T-helper 1 cell treated with Interleukin-12 subunit alpha and Interleukin-12 subunit beta and Interleukin-4 antibody, amounts not matched to agents 30 μg/mL and 1 μg/mL, for 36 hours (primary cell): ENCODE measurements at regions not wholly inside any gene's neighbourhood (a gene's known extent, or its start where the extent isn't known, plus 50 kb on each side); places are given as distances from the start of the nearest gene placed in this dataset.

Experiments used
- H3K27ac Mint-ChIP-seq: one replicate; pipeline ENCODE4 v1.8.0; 2021; ENCODE audit warnings: mild to moderate bottlenecking, mixed read lengths
- H3K27me3 Mint-ChIP-seq: one replicate; pipeline ENCODE4 v1.8.0; 2021; ENCODE audit warnings: low read depth, mixed read lengths
- H3K36me3 Mint-ChIP-seq: one replicate; pipeline ENCODE4 v1.8.0; 2021; ENCODE audit warnings: low read depth, mixed read lengths
- H3K4me1 Mint-ChIP-seq: one replicate; pipeline ENCODE4 v1.8.0; 2021; ENCODE audit warnings: low read depth, mixed read lengths
- H3K4me3 Mint-ChIP-seq: one replicate; pipeline ENCODE4 v1.8.0; 2021; ENCODE audit warnings: mild to moderate bottlenecking, moderate library complexity, mixed read lengths
- H3K9me3 Mint-ChIP-seq: one replicate; pipeline ENCODE4 v1.8.0; 2021; ENCODE audit warnings: mixed read lengths

DNA sequence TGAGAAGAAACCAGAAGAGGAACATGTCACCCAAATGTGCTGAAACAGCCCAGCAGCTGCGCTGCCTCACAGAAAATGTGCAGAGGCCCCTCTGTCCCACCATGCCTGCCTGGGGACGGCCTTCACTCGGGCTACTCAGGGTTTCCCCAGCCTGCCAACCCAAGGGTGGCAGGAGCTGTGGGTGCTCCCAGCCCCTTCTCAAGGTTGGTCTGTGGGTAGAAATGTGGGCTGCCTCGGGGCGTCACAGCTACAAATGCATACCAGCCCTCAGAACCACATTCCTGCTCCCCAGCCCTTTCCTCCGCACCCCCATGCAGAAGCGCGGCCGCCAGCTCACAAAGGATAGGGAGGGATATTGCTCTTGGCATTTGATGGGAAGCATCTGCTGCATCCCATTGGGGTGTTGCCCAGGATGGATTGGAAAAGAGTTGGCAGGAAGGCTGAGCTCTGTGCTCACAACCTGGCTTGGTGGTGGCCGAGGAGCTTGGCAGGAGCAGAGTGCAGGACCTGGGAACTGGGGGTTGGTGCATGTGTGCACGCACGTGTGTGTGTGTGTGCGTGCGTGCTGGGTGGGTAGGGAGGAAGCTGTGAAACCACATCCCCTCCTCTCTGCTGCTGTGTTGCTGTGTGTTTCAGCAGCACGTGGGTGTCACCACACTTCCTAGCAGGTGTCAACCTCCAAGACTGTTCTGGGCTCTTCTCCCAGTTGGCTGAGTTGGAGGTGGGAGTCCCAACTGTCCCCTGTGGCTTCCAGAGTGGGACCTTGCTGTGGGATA lies 304.4 kb downstream of the SEC14L1 start:
- H3K4me3 Mint-ChIP-seq, result peak overlapping the region; percentile 63
- H3K4me1 Mint-ChIP-seq, result peaks cover 83% of the 10 kb centered on the region
- H3K9me3 Mint-ChIP-seq, result no peaks in the 10 kb centered on the region
- peaks cover 23% of the 10 kb centered on the region for H3K36me3 Mint-ChIP-seq
- H3K27ac Mint-ChIP-seq, result peak overlapping the region; percentile 100
- H3K27me3 Mint-ChIP-seq, result no peaks in the 10 kb centered on the region

DNA sequence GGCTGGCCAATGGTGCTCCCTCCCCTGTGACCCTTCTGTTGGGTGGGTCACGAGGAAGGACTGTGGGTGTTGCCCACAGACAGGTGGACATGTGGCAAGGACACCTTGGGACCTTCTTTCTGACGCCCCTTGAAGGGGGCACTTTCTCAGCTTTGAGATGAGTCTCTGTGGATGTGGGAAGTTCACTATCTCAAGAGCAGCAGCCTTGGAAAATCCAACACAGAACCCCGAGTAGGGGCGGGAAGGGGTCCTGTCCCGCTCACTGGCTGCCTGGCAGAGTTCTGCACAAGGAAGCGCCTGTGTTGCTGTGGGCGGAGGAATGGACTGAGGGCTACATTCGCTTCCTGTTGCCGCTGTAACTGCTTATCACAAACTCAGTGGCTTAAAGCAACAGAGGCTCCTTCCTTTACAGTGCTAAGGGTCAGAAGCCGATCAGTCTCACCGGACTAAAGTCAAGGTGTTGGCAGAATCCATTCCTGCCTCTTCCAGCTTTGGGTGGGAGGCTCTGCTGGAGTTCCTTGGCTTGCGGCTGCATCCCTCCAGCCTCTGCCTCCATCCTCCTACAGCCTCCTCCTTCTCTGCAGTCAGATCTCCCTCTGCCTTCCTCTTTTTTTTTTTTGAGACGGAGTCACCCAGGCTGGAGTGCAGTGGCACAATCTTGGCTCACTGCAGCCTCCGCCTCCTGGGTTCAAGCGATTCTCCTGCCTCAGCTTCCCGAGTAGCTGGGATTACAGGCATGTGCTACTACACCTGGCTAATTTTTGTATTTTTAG lies 305.2 kb downstream of the SEC14L1 start:
- no peaks in the 10 kb centered on the region for H3K9me3 Mint-ChIP-seq
- peaks cover 82% of the 10 kb centered on the region for H3K4me1 Mint-ChIP-seq
- no peaks in the 10 kb centered on the region for H3K27me3 Mint-ChIP-seq
- peak overlapping the region; percentile 100 for H3K27ac Mint-ChIP-seq
- peaks cover 26% of the 10 kb centered on the region for H3K36me3 Mint-ChIP-seq
- peak overlapping the region; percentile 63 for H3K4me3 Mint-ChIP-seq

DNA sequence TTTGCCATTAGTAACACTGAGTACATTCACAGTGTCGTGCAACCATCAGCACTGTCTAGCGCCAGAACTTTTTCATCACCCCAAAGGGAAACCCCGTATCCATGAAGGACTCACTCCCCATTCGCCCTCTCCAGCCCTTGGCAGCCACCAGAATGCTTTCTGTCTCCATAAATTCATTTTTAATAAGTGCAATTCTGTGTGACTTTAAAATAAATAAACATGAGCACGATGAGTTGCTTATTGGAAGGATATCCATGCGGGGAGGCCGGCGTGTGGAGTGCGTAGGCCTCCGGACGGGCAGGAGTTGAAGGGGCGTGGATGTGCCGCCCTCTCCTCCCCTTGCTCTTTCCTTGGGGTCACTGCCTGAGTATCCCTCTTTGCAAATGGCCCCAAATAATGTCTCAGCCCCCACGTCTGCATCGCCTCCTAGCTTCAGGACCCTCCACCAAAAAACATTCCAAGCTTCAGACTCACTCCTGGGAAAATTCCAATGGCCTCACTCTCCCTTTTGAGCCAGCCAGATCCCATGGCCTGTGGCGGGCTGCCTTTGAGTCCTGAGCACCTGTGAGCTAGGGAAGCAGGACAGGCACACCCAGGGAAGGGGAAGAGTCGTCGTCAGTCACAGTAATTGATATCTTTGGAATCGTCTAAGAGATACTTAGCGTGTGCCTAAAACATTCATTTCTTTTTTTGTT lies 306.3 kb downstream of the SEC14L1 start:
- Mint-ChIP-seq H3K9me3 (no peaks in the 10 kb centered on the region), H3K27me3 (no peaks in the 10 kb centered on the region), H3K36me3 (peaks cover 28% of the 10 kb centered on the region), H3K27ac (peak overlapping the region; percentile 100), H3K4me3 (peak overlapping the region; percentile 63), H3K4me1 (peaks cover 74% of the 10 kb centered on the region)

DNA sequence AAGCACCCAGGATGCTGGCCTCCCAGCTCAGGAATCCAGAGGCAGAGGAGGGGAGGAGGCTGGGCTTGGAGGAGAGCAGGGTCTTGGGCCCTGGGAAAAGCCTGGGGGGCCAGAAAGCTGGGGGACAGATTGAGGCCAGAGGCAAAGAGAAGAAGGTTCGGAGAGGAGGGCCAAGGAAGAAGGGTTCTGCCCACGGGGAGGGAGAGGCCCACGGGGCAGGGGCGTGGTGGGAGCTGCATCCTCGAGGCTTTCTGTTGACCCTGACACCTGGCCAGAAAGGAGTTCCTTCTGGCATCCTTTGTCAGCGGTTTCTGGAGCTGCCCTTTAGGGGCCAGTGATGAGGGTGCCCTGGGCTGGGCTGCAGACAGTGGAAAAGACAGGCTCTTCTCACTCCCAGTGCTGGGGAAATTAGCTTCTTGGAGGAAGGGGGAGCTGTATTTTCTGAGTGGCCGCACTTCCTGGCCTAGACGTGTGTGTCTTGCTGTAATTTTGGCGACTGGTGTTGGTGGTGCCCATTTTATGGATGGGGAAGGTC lies 308.7 kb downstream of the SEC14L1 start:
- Mint-ChIP-seq H3K4me3 (peak overlapping the region; percentile 100), H3K9me3 (no peaks in the 10 kb centered on the region), H3K36me3 (peaks cover 36% of the 10 kb centered on the region), H3K27ac (peak overlapping the region; percentile 78), H3K27me3 (no peaks in the 10 kb centered on the region), H3K4me1 (peaks cover 65% of the 10 kb centered on the region)

DNA sequence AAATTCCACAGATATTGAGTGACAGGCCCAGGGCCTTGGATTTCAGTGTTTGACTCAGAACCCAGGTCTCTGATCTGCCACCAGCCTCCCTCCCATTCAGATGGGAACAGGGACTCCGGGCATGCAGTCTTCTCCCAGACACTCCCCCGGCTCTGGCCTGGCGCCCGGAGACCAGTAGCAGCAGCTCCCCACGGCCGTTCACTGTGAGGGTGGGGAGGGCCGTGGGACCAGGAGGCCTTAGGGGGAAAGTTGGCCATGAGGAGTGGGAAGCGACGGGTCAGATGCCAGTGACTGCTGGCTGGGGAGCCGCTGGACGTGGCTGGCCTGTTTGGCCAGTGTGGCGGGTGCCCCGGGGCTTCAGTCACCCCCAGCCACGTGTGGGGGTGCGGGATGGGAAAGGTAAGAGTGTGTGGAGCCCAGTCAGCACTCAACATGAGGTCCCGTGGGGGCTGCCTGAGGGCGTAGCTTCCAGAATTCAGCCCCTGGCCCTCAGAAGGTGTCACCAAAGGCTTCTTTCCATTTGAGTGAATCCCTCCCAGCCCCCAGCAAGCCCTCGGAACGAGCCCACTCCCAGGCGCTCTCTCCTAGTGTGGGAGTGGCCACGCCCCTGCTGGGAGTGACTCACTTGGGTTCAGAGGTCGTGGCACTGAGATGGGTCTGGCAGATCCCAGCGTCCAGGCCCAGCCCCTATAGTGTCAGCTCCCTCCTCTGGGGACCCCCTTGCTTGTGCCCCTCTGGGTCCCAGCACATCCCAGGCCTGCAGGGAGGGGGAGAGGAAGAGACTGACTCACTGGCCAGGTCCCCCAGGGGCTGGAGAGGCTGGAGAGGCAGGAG lies 309.4 kb downstream of the SEC14L1 start:
- peak overlapping the region; percentile 100 for H3K4me3 Mint-ChIP-seq
- peak overlapping the region; percentile 73 for H3K27ac Mint-ChIP-seq
- H3K36me3 Mint-ChIP-seq, result peaks cover 43% of the 10 kb centered on the region
- peaks cover 64% of the 10 kb centered on the region for H3K4me1 Mint-ChIP-seq
- H3K27me3 Mint-ChIP-seq, result no peaks in the 10 kb centered on the region
- H3K9me3 Mint-ChIP-seq, result no peaks in the 10 kb centered on the region

DNA sequence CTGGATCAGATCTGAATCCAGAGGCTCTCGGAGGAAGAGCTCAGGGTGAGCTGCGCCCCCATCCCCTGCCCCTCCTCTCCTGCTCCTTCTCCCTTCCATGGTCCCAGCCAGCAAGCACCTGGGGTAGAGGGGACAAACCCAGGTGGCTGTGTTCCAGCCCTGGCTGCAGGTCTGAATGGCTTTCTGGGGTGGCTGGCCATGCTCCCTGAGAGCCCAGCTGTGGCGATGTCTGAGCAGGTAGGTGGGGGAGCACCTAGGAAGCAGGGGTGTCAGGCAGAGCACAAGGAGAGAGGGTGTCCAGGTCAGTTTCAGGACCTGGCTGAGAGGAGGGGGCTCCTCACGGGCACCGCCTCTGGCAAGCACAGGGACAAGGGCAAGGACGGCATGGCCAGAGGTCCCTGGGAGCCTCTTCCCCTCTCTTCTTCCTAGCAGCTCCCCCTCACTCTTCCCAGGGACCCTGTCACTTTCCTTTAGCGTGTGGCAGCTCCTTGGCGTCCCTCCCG lies 310.0 kb downstream of the SEC14L1 start:
- Mint-ChIP-seq H3K36me3 (peaks cover 48% of the 10 kb centered on the region), H3K9me3 (no peaks in the 10 kb centered on the region), H3K4me3 (peak overlapping the region; percentile 100), H3K27me3 (no peaks in the 10 kb centered on the region), H3K27ac (peak overlapping the region; percentile 84), H3K4me1 (peaks cover 65% of the 10 kb centered on the region)

DNA sequence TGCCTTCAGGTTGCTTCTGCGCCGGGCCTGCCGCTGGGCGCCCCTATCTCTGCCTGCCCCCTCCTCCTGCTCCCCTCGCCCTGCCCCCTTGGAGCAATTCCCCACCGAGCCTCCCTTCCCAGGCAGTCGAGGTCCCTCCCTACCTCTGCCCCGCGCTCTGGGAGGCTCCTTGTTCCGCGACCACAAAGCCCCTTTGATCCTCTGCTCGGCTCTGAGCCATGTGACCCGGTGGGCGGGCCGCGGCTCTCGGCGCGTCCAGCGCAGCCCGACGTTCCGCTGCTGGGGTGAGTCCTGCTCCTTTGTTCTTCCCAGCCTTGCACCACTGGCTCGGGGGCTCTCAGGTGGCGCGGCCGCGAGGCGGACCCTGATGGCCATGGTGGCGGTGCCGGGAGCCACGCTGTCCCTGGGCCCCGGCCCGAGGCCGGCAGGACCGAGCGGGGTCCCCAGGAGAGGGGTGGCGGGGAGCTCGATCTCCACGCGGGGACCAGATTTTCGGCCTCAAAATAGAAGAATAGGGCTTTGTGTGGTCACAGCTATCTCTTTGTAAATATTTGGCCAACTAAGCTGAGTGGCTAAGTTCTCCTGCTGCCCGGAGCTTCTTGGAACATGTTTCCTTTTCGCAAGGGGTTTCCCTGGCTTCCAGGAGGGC lies 310.6 kb downstream of the SEC14L1 start:
- Mint-ChIP-seq H3K9me3 (no peaks in the 10 kb centered on the region), H3K36me3 (peaks cover 50% of the 10 kb centered on the region), H3K4me1 (peaks cover 62% of the 10 kb centered on the region), H3K27ac (peak overlapping the region; percentile 96), H3K27me3 (no peaks in the 10 kb centered on the region), H3K4me3 (peak overlapping the region; percentile 100)

DNA sequence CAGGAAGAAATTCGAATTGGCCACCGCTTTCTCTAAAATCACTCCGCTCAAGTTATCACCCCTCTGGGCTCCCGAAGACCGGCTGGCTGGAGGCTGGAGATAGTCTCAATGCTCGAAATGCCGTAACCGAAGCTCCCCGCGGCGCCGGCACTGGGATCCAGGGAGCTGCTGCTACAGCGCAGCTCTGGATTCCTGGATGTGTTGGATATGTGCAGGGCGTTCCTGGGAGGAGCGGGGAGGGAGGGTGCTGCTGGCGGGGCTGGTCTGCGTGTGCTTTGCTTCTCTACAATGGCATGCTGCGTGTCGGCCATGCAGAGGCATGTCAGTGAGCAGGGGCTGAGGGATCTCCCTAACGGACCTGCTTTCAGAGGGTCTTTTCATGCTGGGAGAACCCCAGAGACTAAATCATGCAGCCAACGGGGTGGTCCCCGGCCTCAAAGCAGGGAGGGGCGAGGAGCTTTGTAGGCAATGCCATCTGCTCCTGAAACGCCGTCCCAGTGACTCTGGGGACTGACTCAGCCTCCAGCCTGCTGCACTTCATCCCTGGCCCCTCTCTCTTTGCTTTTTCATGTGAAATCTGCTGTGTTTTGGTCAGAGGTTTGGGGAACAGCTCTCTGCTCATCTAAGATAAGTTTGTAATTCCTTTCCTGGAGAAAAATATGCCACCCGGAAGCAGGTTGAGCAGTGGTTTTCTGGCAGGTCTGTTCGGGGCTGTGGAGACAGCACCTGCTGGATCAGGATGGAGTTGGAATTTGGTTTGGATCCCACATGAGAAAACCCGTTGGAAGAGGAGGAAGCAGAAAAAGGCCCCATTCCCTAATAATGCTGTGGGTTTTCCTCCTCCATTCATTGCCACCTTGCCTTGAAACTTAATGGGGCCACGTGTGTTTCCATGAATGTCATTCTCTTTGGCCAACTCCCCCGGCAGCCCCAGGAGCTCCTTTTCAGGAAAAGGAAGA lies 311.4 kb downstream of the SEC14L1 start:
- no peaks in the 10 kb centered on the region for H3K27me3 Mint-ChIP-seq
- H3K9me3 Mint-ChIP-seq, result no peaks in the 10 kb centered on the region
- peak overlapping the region; percentile 96 for H3K27ac Mint-ChIP-seq
- peak overlapping the region; percentile 100 for H3K4me3 Mint-ChIP-seq
- peaks cover 47% of the 10 kb centered on the region for H3K36me3 Mint-ChIP-seq
- peaks cover 61% of the 10 kb centered on the region for H3K4me1 Mint-ChIP-seq

DNA sequence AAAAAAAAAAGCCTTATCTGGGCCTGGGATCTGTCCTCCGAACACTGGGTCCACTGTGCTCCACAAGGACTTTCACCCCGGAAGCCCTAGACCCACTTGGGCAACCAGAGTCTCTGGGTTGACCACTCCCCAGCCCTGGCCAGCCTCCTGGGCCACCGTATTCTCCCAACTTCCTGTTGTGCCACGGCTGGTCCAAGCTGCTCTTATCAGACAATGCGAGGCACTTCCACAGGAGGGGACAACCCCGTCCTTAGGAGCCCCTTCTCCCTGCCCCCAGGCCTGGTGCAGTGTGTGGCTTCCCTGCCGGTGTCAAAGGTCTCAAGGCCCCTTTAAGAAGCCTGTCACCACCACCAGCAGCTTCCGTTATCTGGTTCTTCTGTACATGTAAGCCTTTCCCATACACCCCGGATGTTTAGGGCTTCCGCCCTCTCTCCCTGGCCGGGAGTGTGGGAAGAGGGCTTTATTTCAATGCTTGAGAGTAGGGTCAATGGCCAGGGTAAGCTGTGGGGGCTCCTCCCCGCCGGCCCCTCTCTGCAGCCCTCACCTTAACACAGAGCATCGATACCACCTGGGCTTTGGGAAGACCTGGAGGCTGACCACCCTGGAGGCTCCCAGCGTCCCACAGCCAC lies 313.0 kb downstream of the SEC14L1 start:
- Mint-ChIP-seq H3K27me3 (no peaks in the 10 kb centered on the region), H3K27ac (peak overlapping the region; percentile 96), H3K9me3 (no peaks in the 10 kb centered on the region), H3K4me3 (peak overlapping the region; percentile 100), H3K4me1 (peaks cover 66% of the 10 kb centered on the region), H3K36me3 (peaks cover 49% of the 10 kb centered on the region)

DNA sequence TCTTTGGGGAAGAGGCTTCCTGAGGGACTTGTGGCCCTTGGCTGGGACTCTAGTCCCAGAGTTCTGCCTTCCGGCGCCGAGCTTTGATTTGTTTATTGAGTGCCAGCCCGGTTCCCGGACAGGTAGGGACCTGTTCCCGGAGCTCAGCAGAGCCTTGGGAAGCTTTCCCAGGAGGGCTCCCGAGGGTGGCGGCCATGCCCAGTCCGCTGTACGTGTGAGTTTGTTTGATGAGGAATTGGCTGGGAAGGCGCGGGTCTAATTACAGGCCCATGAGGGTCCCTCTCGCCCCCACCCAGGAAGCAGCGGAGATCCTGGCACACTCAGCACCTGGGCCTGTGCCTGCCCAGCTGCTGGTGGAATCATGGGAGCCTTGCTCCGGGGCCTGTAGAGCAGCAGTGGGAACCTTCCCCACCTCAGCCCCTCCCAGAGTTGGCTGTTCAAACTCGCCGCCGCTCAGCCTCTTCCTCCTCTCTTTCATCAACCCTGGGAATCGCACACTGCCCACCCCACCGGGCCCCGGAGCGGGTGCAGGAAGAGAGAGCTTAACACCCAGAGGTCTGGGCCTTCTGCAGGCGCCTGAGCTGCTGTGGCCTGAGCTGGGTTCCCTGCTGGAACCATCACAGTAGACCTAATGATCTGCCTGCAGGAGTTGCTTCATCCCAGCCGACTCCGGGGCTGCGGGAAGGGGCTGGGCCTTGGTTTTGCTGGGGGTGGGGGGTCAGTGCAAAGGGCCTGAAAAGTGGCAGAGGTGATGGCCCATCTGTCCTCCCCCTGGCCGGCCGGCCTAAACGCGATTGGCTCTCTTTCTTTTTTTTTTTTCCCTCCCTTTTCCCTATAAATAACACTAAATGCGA lies 313.7 kb downstream of the SEC14L1 start:
- Mint-ChIP-seq H3K4me1 (peaks cover 66% of the 10 kb centered on the region), H3K27me3 (no peaks in the 10 kb centered on the region), H3K27ac (peak overlapping the region; percentile 96), H3K4me3 (peak overlapping the region; percentile 100), H3K36me3 (peaks cover 50% of the 10 kb centered on the region), H3K9me3 (no peaks in the 10 kb centered on the region)

DNA sequence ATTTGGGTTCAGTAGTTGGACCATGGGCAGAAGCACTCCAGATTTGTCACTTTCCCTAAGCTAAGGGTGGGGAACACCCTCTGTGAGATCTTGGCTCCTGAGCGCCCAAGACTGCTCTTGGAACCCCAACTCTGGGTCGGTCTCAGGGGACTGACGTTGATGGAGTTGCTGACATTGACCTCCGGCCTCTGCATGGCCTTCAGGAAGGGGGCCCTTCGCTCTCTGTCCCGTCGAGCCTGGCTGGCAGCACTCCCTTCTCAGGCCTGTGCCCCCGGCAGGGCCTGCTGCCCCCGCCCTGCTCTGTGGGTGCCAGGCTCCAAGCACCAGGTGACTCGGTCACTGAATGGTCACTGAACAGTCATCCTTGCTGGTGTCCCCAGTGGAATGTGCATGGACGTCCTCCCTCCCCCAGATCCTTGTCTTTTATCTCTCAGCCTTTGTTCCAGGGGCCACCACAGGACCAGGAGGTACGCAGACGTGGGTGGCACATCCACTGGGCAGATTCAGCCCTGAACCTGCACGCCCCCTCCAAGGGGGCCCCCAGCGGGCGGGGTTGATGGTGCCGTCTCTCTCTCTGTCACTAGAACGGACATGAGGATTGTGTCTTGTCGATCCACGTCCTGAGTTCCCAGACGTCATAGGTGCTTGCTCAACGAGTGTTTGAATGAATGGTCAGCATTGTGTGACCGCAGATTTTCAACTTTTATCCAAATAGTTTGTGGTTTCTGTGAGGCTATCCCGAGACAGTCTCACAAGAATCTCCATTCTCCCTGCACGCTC lies 314.5 kb downstream of the SEC14L1 start:
- H3K27ac Mint-ChIP-seq, result peak overlapping the region; percentile 96
- peaks cover 65% of the 10 kb centered on the region for H3K4me1 Mint-ChIP-seq
- H3K4me3 Mint-ChIP-seq, result peak overlapping the region; percentile 100
- no peaks in the 10 kb centered on the region for H3K9me3 Mint-ChIP-seq
- H3K36me3 Mint-ChIP-seq, result peaks cover 56% of the 10 kb centered on the region
- no peaks in the 10 kb centered on the region for H3K27me3 Mint-ChIP-seq
